Endothelial cell of umbilical vein (primary cell): ENCODE measurements at regions not wholly inside any gene's neighbourhood (a gene's known extent, or its start where the extent isn't known, plus 50 kb on each side); places are given as distances from the start of the nearest gene placed in this dataset.

Experiments
- BruUV-seq: library from RNA; stranded (reverse); fragments of 400-500 nt; replicated peaks from 2 replicates; lab custom pipeline; 2021; lab: Mats Ljungman, UMichigan
- CTCF ChIA-PET: fragments of 300-600, 350-600 bp; sonication (Branson Sonifier 250); formaldehyde crosslinking; loops from one replicate; lab custom pipeline; 2021; ENCODE audit warnings: antibody characterized with exemption, inconsistent platforms; lab: Charles Lee
- POLR2A ChIA-PET: fragments of 300-600, 350-600 bp; sonication (Branson Sonifier 250); formaldehyde crosslinking; loops from one replicate; lab custom pipeline; 2021; ENCODE audit warnings: antibody characterized with exemption, inconsistent platforms; lab: Charles Lee
- DNase-seq: peaks from one replicate; pipeline ENCODE4 v3.0.0-alpha.2; 2011; ENCODE audit warnings: low read depth, low spot score
- FAIRE-seq: peaks from 2 replicates; lab custom pipeline; 2011; peaks lifted over from hg19 to GRCh38; lab: Jason Lieb, UNC
- H2AFZ ChIP-seq: 2 replicates; pipeline ENCODE4 v1.6.0; 2012; ENCODE audit warnings: low read depth, low read length, control low read depth, inconsistent platforms
- H3K27ac ChIP-seq: 2 replicates; pipeline ENCODE4 v1.5.1; 2011; ENCODE audit warnings: low read depth, mild to moderate bottlenecking, control low read depth, low read length, moderate library complexity; ENCODE audit not compliant: insufficient read depth
- H3K27me3 ChIP-seq, 2 experiments: 2 replicates each; pipeline versions ENCODE4 v1.6.0 to v1.6.1; 2011; ENCODE audit warnings: low read length in 2 of 2, mixed read lengths in 1 of 2; ENCODE audit not compliant: control insufficient read depth in 2 of 2, insufficient read depth in 2 of 2
- H3K36me3 ChIP-seq, 2 experiments: 2 replicates in 1 of 2; 3 replicates in 1 of 2; pipeline ENCODE4 v1.5.1; 2011; ENCODE audit warnings: low read length in 2 of 2, mild to moderate bottlenecking in 1 of 2, moderate library complexity in 1 of 2; ENCODE audit not compliant: control insufficient read depth in 2 of 2, insufficient read depth in 2 of 2; ENCODE audit errors: extremely low read depth in 1 of 2
- H3K4me1 ChIP-seq: 3 replicates; pipeline ENCODE4 v1.5.1; 2011; ENCODE audit warnings: mild to moderate bottlenecking, low read length; ENCODE audit not compliant: control insufficient read depth, insufficient read depth; ENCODE audit errors: extremely low read depth
- H3K4me2 ChIP-seq: 2 replicates; pipeline ENCODE4 v1.6.1; 2011; ENCODE audit warnings: low read length, control low read depth, mixed read lengths; ENCODE audit not compliant: insufficient read depth
- H3K4me3 ChIP-seq, 3 experiments: fragments of 200-600 bp in 1 of 3; sonication (generic), shearing (Covaris generic) in 1 of 3; replicated peaks in 1 of 3; 2 replicates each; pipeline ENCODE4 v1.5.1; 2011 to 2016; ENCODE audit warnings: control low read depth in 3 of 3, low read length in 3 of 3, mild to moderate bottlenecking in 2 of 3, inconsistent platforms in 1 of 3, low read depth in 1 of 3, moderate library complexity in 1 of 3; ENCODE audit not compliant: insufficient read depth in 1 of 3
- H3K79me2 ChIP-seq: 2 replicates; pipeline ENCODE4 v1.6.0; 2012; ENCODE audit warnings: low read length, inconsistent platforms; ENCODE audit not compliant: control insufficient read depth, insufficient read depth
- H3K9ac ChIP-seq: replicated peaks from 2 replicates; pipeline ENCODE3; 2011; ENCODE audit warnings: low read length, control low read depth; ENCODE audit not compliant: insufficient read depth; ENCODE audit errors: extremely low read depth
- H3K9me1 ChIP-seq: replicated peaks from 3 replicates; pipeline ENCODE4 v1.6.0; 2011; ENCODE audit warnings: mild to moderate bottlenecking, low read length; ENCODE audit not compliant: control insufficient read depth, insufficient read depth; ENCODE audit errors: extremely low read depth
- H3K9me3 ChIP-seq: replicated peaks from 2 replicates; pipeline ENCODE4 v1.5.1; 2012; ENCODE audit warnings: low read length, inconsistent platforms; ENCODE audit not compliant: control insufficient read depth, insufficient read depth
- H4K20me1 ChIP-seq: replicated peaks from 2 replicates; pipeline ENCODE3; 2011; ENCODE audit warnings: mild to moderate bottlenecking, low read length; ENCODE audit not compliant: control insufficient read depth, insufficient read depth; ENCODE audit errors: extremely low read depth
- CTCF ChIP-seq, 2 donors: IDR thresholded peaks; 1 replicate in 1 of 2; 2 replicates in 1 of 2; pipeline ENCODE4 v1.5.1; 2011; ENCODE audit warnings: low read length in 2 of 2, mild to moderate bottlenecking in 2 of 2, moderate library complexity in 2 of 2, control low read depth in 1 of 2, inconsistent platforms in 1 of 2, low read depth in 1 of 2; ENCODE audit not compliant: insufficient read depth in 1 of 2; ENCODE audit errors: extremely low read depth in 1 of 2
- EZH2 ChIP-seq: IDR thresholded peaks from 2 replicates; pipeline ENCODE4 v1.6.1; 2012; ENCODE audit warnings: borderline replicate concordance, low read depth, mild to moderate bottlenecking, moderate library complexity, low read length, inconsistent platforms; ENCODE audit not compliant: severe bottlenecking
- FOS ChIP-seq: IDR thresholded peaks from 2 replicates; pipeline ENCODE4 v1.6.1; 2011; ENCODE audit warnings: mild to moderate bottlenecking, low read length, moderate library complexity, borderline replicate concordance; ENCODE audit not compliant: insufficient read depth
- GATA2 ChIP-seq: IDR thresholded peaks from 2 replicates; pipeline ENCODE4 v1.7.0; 2011; ENCODE audit warnings: low read depth, mild to moderate bottlenecking, moderate library complexity, mixed read lengths, low read length; ENCODE audit not compliant: insufficient read length, insufficient read depth
- JUN ChIP-seq: IDR thresholded peaks from 2 replicates; pipeline ENCODE4 v1.6.1; 2011; ENCODE audit warnings: borderline replicate concordance, low read depth; ENCODE audit not compliant: insufficient read length, insufficient read depth
- MAX ChIP-seq: IDR thresholded peaks from 2 replicates; pipeline ENCODE4 v1.6.1; 2011; ENCODE audit not compliant: insufficient read depth, insufficient read length
- MYC ChIP-seq: IDR thresholded peaks from one replicate; pipeline ENCODE4 v1.6.1; 2011; ENCODE audit warnings: mild to moderate bottlenecking, low read depth, low read length
- POLR2A ChIP-seq: IDR thresholded peaks from 2 replicates; pipeline ENCODE4 v1.6.1; 2012; ENCODE audit warnings: low read depth, mild to moderate bottlenecking, control low read depth, low read length
- POLR2AphosphoS5 ChIP-seq: IDR thresholded peaks from 2 replicates; pipeline ENCODE4 v1.6.1; 2012; ENCODE audit warnings: low read depth, mild to moderate bottlenecking, control low read depth, low read length, moderate library complexity; ENCODE audit not compliant: insufficient read depth
- dilution Hi-C: fragments of 300-500 bp; cut with MboI; formaldehyde crosslinking; loops from one replicate; pipeline ENCODE4 v1.15.0; 2019; ENCODE audit warnings: low sequenced_read_pairs; ENCODE audit not compliant: extremely low pct_ligation_motif_present
- intact Hi-C: fragments of 100-400 bp; cut with micrococcal nuclease; formaldehyde crosslinking; loops from one replicate; pipeline ENCODE4 v1.10.0; 2022

- Histone ChIP-seq H3K9me3 (peaks cover 4% of the 10 kb centered on the region), H3K9ac (no peak overlapping the region), H3K27ac (no peak overlapping the region), H3K36me3 (no peaks in the 10 kb centered on the region), H3K27me3 (no peaks in the 10 kb centered on the region), H3K79me2 (no peaks in the 10 kb centered on the region), H4K20me1 (no peaks in the 10 kb centered on the region), H2AFZ (no peak overlapping the region), H3K4me3 (no peak overlapping the region), H3K4me2 (no peak overlapping the region), H3K4me1 (no peaks in the 10 kb centered on the region), H3K9me1 (no peaks in the 10 kb centered on the region)
- dilution Hi-C loops (no loop called here), intact Hi-C loops (no loop called here)
- TF ChIP-seq FOS (no peak), POLR2A (no peak), GATA2 (no peak), MYC (no peak), JUN (no peak), MAX (no peak), EZH2 (no peak), POLR2AphosphoS5 (no peak), CTCF (IDR thresholded peaks at IDR 0.05; ENCODE audit: extremely low read depth in 1 of 2, insufficient read depth in 1 of 2, low read depth in 1 of 2, low read length in 2 of 2) (no peak)
- ChIA-PET POLR2A (no interaction called here), CTCF (no interaction called here)
- BruUV-seq: no TSS peak
- FAIRE-seq (no peak), DNase-seq (no peak)
Measured at GRCh38 chr22:48015701-48016100, 1253.3 kb downstream of the TBC1D22A start.
